GM21423 (cell line): ENCODE measurements at regions not wholly inside any gene's neighbourhood (a gene's known extent, or its start where the extent isn't known, plus 50 kb on each side); places are given as distances from the start of the nearest gene placed in this dataset.

ENCODE experiments used
- ATAC-seq: cut with Tn5 transposase; IDR thresholded peaks from one replicate; pipeline ENCODE4 v1.9.1; 2021; ENCODE audit warnings: mild to moderate bottlenecking, moderate library complexity; ENCODE audit not compliant: unreplicated experiment

GRCh38 chr13:106433066-106433465, 102.4 kb downstream of the EFNB2 start:
- ATAC-seq, result no peak

GRCh38 chr13:106432636-106433035, 102.8 kb downstream of the EFNB2 start:
- no peak for ATAC-seq

GRCh38 chr13:106426909-106427308, 108.6 kb downstream of the EFNB2 start:
- no peak for ATAC-seq

GRCh38 chr13:106425661-106426060, 109.8 kb downstream of the EFNB2 start:
- ATAC-seq, result no peak

GRCh38 chr13:106424805-106425204, 110.7 kb downstream of the EFNB2 start:
- no peak for ATAC-seq

- no peak for ATAC-seq
Observed at GRCh38 chr13:106423530-106423929, 111.9 kb downstream of the EFNB2 start.

- ATAC-seq, result no peak
Observed at GRCh38 chr13:106418556-106418955, 116.9 kb downstream of the EFNB2 start.

- no peak for ATAC-seq
Observed at GRCh38 chr13:106417467-106418110, 117.9 kb downstream of the EFNB2 start.

GRCh38 chr13:106416645-106417044, 118.8 kb downstream of the EFNB2 start:
- ATAC-seq, result no peak

GRCh38 chr13:106415971-106416370, 119.5 kb downstream of the EFNB2 start:
- ATAC-seq, result no peak

- ATAC-seq, result no peak
Observed at GRCh38 chr13:106415442-106415841, 120.0 kb downstream of the EFNB2 start.

- no peak for ATAC-seq
Observed at GRCh38 chr13:106407338-106407737, 128.1 kb downstream of the EFNB2 start.

GRCh38 chr13:106405731-106406130, 129.7 kb downstream of the EFNB2 start:
- ATAC-seq, result no peak

GRCh38 chr13:106403280-106403679, 132.2 kb downstream of the EFNB2 start:
- no peak for ATAC-seq

- no peak for ATAC-seq
Observed at GRCh38 chr13:106402866-106403265, 132.6 kb downstream of the EFNB2 start.

- no peak for ATAC-seq
Observed at GRCh38 chr13:106401081-106401480, 134.4 kb downstream of the EFNB2 start.

- no peak for ATAC-seq
Observed at GRCh38 chr13:106400289-106400688, 135.2 kb downstream of the EFNB2 start.

- no peak for ATAC-seq
Observed at GRCh38 chr13:106398289-106398688, 137.2 kb downstream of the EFNB2 start.

- no peak for ATAC-seq
Observed at GRCh38 chr13:106393776-106394175, 141.7 kb downstream of the EFNB2 start.

GRCh38 chr13:106391681-106392080, 143.8 kb downstream of the EFNB2 start:
- no peak for ATAC-seq

GRCh38 chr13:106391271-106391670, 144.2 kb downstream of the EFNB2 start:
- ATAC-seq, result no peak

GRCh38 chr13:106390367-106390766, 145.1 kb downstream of the EFNB2 start:
- no peak for ATAC-seq

GRCh38 chr13:106385654-106386053, 149.8 kb downstream of the EFNB2 start:
- no peak for ATAC-seq
